T-helper 2 cell treated with Interferon-gamma antibody and Interleukin-4, amounts not matched to agents 100 ng/mL and 5 ng/mL, for 36 hours (primary cell): ENCODE measurements at regions not wholly inside any gene's neighbourhood (a gene's known extent, or its start where the extent isn't known, plus 50 kb on each side); places are given as distances from the start of the nearest gene placed in this dataset.
"Not testable (repeated sequence)": the region's sequence is repeated elsewhere in the genome, so short reads cannot be mapped to it uniquely, and the experiment has no call there.

Experiments
- intact Hi-C: fragments of 100-400 bp; cut with micrococcal nuclease; formaldehyde crosslinking; loops from one replicate; pipeline ENCODE4 v1.15.1; 2023

- intact Hi-C loops, result no loop called here
Measured at GRCh38 chr6:8941577-8941976, 506.2 kb upstream of the SLC35B3 start.

GRCh38 chr6:8940356-8940755 lies 505.0 kb upstream of the SLC35B3 start:
- intact Hi-C loops, result no loop called here

DNA sequence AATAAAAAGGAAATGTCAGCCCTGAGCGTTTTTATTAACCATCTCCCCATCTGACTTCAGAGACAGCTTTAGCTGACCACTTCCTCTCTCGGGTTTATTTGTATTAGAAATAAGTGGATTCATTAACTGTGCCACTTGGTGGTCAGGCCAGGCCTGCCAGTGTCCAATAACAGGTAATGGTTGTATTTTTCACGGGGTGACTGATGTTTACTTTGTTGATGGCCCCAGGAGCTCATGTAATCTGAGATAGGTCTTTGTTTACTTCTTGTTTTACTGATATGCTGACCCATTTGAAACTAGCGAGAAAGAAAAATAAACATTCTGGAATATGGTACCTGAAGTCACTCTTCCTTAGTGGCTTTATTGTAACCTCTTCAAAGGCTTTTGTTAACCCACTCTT lies 504.3 kb upstream of the SLC35B3 start:
- intact Hi-C loops, result no loop called here

DNA sequence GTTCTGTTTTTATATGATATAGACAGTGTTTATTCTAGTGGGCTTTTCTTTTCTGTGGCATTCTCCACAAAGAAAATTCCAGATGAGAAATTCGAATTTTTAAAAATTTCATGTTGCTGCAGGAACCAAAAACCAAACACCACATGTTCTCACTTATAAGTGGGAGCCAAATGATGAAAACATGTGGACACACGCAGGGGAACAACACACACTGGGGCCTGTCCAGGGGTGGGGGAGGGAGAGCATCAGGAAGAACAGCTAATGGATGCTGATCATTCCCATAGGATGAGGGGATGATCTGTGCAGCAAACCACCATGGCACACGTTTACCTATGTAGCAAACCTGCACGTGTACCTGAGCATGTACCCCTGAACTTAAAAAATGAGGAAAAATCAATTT lies 499.0 kb upstream of the SLC35B3 start:
- intact Hi-C loops, result no loop called here

DNA sequence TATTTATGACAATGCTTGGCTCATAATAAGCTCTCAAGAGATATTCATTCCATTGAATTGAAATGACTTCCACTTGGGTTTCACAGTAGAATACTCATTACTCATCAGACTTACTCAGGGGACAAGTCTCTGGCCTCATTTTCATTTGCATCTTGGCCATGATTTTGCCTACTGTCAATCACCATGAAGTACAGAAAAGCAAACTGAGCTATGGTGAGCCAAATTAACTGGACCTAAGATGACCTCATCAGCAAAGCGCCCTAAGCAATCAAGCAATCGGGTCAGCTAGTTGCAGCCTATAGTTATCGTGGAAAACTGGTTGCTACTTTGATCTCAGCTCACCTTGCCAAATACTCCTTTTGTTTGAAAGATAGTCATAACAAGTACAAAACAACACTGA lies 494.7 kb upstream of the SLC35B3 start:
- intact Hi-C loops, result no loop called here

DNA sequence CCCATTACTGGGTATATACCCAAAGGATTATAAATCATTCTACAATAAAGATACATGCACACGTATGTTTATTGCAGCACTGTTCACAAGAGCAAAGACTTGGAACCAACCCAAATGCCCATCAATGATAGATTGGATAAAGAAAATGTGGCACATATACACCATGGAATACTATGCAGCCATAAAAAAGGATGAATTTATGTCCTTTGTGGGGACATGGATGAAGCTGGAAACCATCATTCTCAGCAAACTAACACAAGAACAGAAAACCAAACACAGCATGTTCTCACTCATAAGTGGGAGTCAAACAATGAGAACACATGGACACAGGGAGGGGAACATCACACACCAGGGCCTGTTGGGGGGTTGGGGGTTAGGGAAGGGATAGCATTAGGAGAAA lies 484.9 kb upstream of the SLC35B3 start:
- intact Hi-C loops, result not testable (repeated sequence)

- intact Hi-C loops, result no loop called here
Measured at GRCh38 chr6:8918196-8918595, 482.9 kb upstream of the SLC35B3 start.

- intact Hi-C loops, result no loop called here
Measured at GRCh38 chr6:8914700-8915099, 479.4 kb upstream of the SLC35B3 start.

DNA sequence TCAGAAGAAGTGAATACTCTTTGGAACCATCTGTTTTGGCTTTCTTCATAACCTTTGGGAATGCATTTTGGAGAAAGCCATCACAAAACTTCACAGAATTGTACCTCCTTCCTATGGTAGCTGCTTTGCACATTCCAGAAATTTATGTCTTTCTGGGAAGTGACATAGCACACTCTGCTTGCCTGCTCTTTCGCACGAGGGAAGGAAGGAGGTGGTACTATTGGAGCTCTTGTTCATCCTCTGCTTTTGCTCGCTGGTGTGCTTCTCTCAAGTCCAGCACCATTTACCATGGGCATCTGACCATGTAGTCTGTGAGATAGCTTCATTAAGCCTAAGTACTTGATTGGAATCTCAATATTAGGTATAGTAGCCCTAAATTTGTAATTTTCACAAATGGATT lies 473.3 kb upstream of the SLC35B3 start:
- intact Hi-C loops, result no loop called here

DNA sequence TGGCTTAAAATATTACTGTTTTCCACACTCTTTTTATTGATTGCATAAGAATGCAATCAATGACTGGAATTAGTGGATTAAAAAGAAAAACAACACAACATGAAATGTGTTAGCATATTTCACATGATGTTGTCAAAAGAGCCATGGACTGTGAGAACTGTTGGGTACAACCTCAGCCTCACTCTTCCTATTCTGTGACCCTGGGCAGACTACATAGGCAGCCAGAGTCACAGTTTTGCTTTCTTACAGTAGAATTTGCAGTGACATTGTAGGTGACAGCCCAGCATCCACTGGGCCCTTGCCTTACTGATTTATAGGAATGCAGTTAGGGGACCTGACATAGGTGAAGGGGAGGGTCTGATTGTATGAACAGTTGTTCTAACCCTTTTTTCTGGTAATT lies 471.4 kb upstream of the SLC35B3 start:
- intact Hi-C loops, result no loop called here

- intact Hi-C loops, result no loop called here
Measured at GRCh38 chr6:8905757-8906156, 470.4 kb upstream of the SLC35B3 start.

DNA sequence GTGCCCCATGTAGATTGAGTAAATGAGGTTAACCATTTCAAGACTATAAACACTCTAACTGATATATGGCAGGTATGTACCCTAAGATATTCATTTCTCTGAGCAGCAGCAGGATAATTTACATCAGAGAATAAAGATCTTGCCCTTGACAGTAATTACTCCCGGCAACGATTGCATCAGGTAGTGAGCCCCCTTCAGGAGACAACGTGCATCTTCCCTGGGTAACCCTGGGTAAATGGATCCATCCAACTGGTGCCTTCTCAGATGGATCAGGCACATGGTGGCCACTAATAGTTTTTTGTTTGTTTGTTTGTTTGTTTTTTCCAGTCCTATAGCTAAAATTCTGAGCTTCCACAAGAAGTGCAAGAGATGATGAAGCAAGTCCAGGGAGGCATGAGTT lies 469.4 kb upstream of the SLC35B3 start:
- intact Hi-C loops, result no loop called here

GRCh38 chr6:8900056-8900455 lies 464.7 kb upstream of the SLC35B3 start:
- intact Hi-C loops, result no loop called here

DNA sequence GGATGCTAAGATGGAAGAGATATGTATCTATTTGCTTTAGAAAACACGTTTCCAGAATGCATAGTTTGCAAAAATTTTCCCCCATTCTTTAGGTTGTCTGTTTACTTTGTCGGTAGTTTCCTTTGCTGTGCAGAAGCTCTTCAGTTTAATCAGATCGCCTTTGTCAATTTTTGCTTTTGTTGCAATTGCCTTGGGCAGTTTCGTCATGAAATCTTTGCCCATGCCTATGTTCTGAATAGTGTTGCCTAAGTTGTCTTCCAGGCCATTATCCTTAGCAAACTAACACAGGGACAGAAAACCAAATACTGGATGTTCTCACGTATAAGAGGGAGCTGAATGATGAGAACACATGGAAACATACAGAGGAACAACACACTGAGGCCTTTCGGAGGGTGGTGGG lies 454.2 kb upstream of the SLC35B3 start:
- intact Hi-C loops, result no loop called here

DNA sequence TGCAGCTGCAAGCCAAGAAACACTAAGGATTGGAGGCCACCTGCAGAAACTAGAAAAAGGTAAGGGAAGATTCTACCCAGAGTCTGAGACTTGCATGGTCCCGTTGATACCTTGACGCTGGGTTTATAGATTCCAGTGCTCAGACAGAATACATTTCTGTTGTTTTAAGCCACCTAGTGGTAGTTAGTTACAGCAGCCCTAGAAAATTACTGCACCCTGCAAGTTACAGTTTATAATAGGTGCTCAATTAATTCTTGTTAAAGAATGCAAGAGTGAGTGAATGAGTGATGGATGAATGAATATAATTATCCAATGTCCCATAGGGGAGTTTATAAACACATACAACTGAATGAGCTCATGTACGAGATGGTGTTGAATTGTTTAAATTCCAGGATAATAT lies 453.1 kb upstream of the SLC35B3 start:
- intact Hi-C loops, result no loop called here

DNA sequence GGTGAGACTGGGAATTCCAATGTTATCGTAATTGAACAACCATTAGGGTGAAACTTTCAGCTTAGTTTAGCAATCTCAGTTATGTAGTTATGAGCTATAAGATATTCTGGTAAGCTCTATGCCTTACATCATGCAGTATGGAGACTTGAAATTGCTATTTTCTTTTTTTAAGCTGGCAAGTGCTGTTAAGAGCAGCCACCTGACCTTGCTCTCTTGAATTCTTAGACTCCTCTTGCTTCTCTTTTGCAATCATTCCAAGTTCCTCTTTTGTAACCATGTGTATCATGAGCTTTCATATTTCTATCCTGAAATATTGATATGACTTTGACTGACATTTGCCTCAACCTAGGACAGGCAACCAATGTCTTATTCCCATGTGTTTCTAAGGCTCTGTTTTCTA lies 446.3 kb upstream of the SLC35B3 start:
- intact Hi-C loops, result no loop called here

- intact Hi-C loops, result no loop called here
Measured at GRCh38 chr6:8879334-8879733, 444.0 kb upstream of the SLC35B3 start.

GRCh38 chr6:8875986-8876385 lies 440.6 kb upstream of the SLC35B3 start:
- intact Hi-C loops, result no loop called here

- intact Hi-C loops, result no loop called here
Measured at GRCh38 chr6:8872589-8872988, 437.2 kb upstream of the SLC35B3 start.

- intact Hi-C loops, result no loop called here
Measured at GRCh38 chr6:8865451-8865850, 430.1 kb upstream of the SLC35B3 start.

- intact Hi-C loops, result no loop called here
Measured at GRCh38 chr6:8860671-8861070, 425.3 kb upstream of the SLC35B3 start.

DNA sequence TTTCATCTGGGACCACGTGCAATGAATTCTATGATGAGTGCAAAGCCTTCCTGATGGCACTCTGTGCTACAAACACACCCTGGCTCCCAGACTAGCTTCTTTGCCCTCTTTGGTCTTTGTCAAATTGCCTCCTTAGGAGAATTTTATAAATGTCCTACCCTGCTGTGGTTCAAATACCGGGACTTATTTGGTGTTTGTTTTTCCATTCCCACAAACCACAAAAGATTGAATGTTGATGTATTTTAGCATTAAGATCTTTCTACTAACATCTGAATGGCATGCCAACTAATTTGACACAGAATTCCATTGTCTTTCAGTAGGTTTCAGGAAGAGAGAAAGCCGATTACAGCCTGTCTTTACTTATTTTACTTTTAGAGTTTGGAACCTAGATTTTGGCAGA lies 424.2 kb upstream of the SLC35B3 start:
- intact Hi-C loops, result no loop called here

DNA sequence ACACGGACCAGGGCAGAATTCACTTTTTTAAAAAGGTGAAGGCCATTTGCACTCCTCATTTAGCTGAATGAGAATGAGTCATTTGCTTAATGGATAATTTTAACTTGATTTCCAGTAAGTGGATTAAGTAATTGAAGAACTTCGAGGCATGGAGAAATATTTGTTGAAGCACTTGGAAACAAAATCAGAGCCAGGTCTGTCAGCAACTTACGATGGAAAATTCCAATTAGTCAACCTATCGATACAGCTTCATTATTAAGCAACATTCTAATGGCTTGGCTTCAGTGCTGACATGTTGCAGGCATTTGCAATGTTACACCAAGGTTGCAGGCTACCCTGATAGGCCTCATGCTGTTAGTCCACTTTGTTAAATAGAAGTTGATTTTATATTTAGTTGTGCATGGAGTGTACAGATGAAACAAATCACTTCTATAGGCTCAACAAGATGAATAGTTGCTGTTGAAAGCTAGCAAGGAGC lies 423.5 kb upstream of the SLC35B3 start:
- intact Hi-C loops, result no loop called here

DNA sequence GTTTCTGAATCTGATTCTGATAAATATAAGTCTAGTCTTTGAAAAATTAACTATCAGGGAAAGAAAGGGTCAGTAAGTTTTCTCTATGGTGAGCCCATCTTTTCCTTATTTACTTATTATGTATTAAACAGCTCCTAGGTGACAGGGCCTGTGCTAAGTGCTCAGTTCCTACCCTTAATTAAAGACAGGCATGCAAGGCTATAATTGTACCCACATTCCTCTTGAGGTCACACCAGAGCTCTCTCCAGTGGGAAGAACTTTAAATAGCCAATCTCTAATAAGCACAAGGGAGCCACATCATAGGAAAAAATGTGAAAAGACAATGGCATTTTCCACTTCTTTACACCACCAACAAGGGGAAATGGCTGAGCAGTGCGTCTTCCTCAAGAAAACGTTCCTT lies 421.8 kb upstream of the SLC35B3 start:
- intact Hi-C loops, result no loop called here
